Nephron progenitor cell (in vitro differentiated cells): ENCODE measurements at regions not wholly inside any gene's neighbourhood (a gene's known extent, or its start where the extent isn't known, plus 50 kb on each side); places are given as distances from the start of the nearest gene placed in this dataset.

Experiments used
- DNase-seq: peaks from one replicate; pipeline ENCODE4 v3.0.0; 2021
- H3K27ac Mint-ChIP-seq: 2 replicates; pipeline ENCODE4 v1.8.0; 2021; ENCODE audit warnings: mild to moderate bottlenecking, moderate library complexity, mixed read lengths
- H3K27me3 Mint-ChIP-seq: 2 replicates; pipeline ENCODE4 v1.8.0; 2021; ENCODE audit warnings: mild to moderate bottlenecking, low read depth, mixed read lengths; ENCODE audit not compliant: poor library complexity
- H3K36me3 Mint-ChIP-seq: 2 replicates; pipeline ENCODE4 v1.8.0; 2021; ENCODE audit warnings: low read depth, mixed read lengths
- H3K4me1 Mint-ChIP-seq: 2 replicates; pipeline ENCODE4 v1.8.0; 2021; ENCODE audit warnings: mixed read lengths
- H3K4me3 Mint-ChIP-seq: 2 replicates; pipeline ENCODE4 v1.8.0; 2021; ENCODE audit warnings: mild to moderate bottlenecking, moderate library complexity, mixed read lengths
- H3K9me3 Mint-ChIP-seq: 2 replicates; pipeline ENCODE4 v1.8.0; 2021; ENCODE audit warnings: mild to moderate bottlenecking, moderate library complexity, mixed read lengths
- TF ChIP-seq, protein P1 (sequence below): fragments of 200-600 bp; sonication (generic); IDR thresholded peaks from 2 replicates; pipeline ENCODE4 v1.5.0; 2021; ENCODE audit warnings: antibody characterized with exemption

DNA sequence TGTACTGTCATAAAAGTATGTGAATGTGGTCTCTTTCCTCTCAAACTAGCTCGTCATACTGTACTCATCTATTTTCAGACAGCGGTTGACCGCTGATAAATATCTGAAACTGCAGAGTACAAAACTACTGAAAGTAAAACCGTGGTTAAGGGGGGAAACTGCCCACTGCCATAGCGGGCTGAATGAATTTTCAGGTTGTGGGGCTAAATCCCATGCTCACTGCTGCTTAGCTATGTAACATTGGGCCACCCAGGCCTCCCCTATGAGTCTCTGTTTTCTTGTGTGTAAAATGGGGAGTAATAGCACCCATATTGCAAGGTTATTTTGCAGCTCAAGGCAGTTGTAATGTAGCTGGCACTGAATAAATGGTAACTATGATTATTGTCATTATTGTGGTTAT is 82.3 kb downstream of the MSX2 start:
- peaks cover 11% of the 10 kb centered on the region for H3K9me3 Mint-ChIP-seq
- no peaks in the 10 kb centered on the region for H3K27me3 Mint-ChIP-seq
- H3K36me3 Mint-ChIP-seq: no peaks in the 10 kb centered on the region
- peaks cover 13% of the 10 kb centered on the region for H3K4me1 Mint-ChIP-seq
- TF ChIP-seq, protein P1, sequence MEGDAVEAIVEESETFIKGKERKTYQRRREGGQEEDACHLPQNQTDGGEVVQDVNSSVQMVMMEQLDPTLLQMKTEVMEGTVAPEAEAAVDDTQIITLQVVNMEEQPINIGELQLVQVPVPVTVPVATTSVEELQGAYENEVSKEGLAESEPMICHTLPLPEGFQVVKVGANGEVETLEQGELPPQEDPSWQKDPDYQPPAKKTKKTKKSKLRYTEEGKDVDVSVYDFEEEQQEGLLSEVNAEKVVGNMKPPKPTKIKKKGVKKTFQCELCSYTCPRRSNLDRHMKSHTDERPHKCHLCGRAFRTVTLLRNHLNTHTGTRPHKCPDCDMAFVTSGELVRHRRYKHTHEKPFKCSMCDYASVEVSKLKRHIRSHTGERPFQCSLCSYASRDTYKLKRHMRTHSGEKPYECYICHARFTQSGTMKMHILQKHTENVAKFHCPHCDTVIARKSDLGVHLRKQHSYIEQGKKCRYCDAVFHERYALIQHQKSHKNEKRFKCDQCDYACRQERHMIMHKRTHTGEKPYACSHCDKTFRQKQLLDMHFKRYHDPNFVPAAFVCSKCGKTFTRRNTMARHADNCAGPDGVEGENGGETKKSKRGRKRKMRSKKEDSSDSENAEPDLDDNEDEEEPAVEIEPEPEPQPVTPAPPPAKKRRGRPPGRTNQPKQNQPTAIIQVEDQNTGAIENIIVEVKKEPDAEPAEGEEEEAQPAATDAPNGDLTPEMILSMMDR: no peak
- DNase-seq: no peak
- H3K27ac Mint-ChIP-seq: no peak overlapping the region
- H3K4me3 Mint-ChIP-seq: no peak overlapping the region

DNA sequence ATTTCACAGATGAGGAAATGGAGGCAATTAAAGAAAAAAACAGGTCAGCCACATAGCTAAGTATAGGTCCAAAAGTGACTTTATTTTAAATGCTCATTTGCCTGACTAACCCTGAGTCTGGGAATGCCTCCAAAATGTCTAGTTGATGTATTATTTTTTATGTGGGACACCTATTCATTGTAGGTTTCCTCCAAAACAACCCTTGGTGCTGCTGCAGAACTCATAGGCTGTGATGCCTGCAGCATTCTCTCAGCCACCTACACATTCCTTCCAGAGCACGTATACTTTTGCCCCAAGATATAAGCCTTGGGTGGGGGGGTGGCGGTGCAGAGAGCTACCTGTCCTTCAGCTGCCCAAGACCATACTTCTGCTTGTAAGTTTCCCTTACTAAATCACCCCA is 77.4 kb downstream of the MSX2 start:
- DNase-seq: no peak
- H3K4me1 Mint-ChIP-seq: peaks cover 26% of the 10 kb centered on the region
- peaks cover 4% of the 10 kb centered on the region for H3K27me3 Mint-ChIP-seq
- no peak overlapping the region for H3K4me3 Mint-ChIP-seq
- TF ChIP-seq, protein P1: no peak
- H3K36me3 Mint-ChIP-seq: no peaks in the 10 kb centered on the region
- H3K27ac Mint-ChIP-seq: no peak overlapping the region
- H3K9me3 Mint-ChIP-seq: peaks cover 11% of the 10 kb centered on the region

DNA sequence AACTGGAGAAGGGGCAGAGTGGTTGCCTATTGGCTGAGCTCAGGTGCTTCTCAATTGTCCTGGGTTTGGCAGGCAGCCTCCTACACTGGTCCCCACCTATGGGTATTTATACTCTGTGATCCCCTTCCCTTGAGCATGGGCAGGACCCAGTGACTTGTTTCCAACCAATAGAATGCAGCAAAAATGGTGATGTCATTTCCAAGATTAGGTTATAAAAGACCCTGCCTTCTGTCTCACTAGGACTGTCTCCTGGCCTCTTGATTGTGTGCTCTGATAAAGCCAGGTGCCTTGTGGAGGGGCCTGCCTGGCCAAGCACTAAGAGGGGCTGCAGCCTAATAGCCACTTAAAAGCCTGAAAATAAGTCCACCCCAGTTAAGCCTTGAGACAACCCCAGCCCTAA is 76.1 kb downstream of the MSX2 start:
- no peak for DNase-seq
- H3K9me3 Mint-ChIP-seq: peaks cover 7% of the 10 kb centered on the region
- no peaks in the 10 kb centered on the region for H3K36me3 Mint-ChIP-seq
- no peak overlapping the region for H3K4me3 Mint-ChIP-seq
- H3K4me1 Mint-ChIP-seq: peaks cover 26% of the 10 kb centered on the region
- H3K27ac Mint-ChIP-seq: no peak overlapping the region
- peaks cover 10% of the 10 kb centered on the region for H3K27me3 Mint-ChIP-seq
- TF ChIP-seq, protein P1: no peak

DNA sequence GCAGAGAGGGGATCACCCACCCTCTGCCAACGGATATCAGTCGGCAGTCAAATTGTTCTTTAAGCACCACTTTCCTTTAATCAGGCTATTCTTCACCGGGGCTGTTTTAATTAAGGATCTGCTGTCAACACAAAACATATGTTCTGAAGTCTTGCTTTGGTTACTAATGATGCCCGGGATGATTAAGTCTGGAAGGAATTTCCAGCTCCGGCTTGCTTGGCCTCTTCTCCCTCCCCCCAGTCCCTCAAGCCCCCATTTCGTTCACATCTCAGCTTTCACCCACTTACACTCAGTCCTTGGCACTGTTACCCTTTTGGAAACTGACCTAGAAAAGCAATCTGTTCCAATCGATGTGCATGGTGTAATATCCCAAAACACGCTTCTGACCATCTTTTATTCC is 74.7 kb downstream of the MSX2 start:
- peaks cover 30% of the 10 kb centered on the region for H3K4me1 Mint-ChIP-seq
- H3K27me3 Mint-ChIP-seq: peaks cover 13% of the 10 kb centered on the region
- DNase-seq: no peak
- no peak overlapping the region for H3K27ac Mint-ChIP-seq
- no peak overlapping the region for H3K4me3 Mint-ChIP-seq
- TF ChIP-seq, protein P1: no peak
- H3K9me3 Mint-ChIP-seq: no peaks in the 10 kb centered on the region
- H3K36me3 Mint-ChIP-seq: no peaks in the 10 kb centered on the region

DNA sequence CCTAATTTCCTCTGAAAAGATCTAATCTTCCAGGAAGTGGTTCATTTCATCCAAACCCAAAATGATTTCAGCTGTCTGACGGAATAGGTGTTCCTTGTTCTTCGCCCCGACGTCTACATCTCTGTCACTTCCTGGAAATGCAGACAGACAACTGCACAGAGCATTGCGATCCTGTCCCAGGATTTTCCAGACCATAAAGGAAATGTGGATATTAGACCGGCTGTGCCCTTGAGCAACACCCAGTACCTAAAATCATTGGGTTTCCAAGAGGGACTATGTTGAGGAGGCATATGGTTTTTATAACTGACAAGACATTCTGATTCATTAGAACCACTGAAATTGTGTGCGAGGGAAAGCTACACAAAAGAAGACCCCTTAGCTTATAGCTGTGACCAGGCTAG is 74.2 kb downstream of the MSX2 start:
- H3K4me1 Mint-ChIP-seq: peaks cover 36% of the 10 kb centered on the region
- no peaks in the 10 kb centered on the region for H3K9me3 Mint-ChIP-seq
- no peak overlapping the region for H3K27ac Mint-ChIP-seq
- TF ChIP-seq, protein P1: no peak
- H3K4me3 Mint-ChIP-seq: no peak overlapping the region
- peaks cover 19% of the 10 kb centered on the region for H3K27me3 Mint-ChIP-seq
- DNase-seq: no peak
- H3K36me3 Mint-ChIP-seq: no peaks in the 10 kb centered on the region

DNA sequence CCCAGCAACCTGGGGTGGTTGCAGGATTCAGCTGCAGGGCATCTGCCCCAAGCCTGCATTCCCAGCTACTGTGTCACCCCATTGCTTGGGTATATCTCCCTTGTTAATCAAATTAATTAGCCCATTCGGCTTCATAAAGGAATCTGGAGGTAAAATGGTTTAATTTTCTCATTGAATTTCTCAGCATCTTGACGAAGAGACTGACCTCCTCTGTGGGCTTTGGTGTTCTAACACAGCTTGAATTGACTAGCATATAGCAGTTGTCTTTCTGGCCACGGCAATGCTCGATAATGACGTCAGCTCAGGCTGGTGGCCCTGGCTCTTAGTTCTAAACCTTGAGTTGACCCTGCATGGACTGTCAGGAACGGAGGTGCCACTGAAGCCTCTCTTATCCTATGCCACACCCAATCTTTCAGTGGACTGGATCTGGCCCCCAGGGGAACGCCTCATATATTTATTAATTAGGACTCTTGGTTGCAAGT is 72.4 kb downstream of the MSX2 start:
- DNase-seq: no peak
- Mint-ChIP-seq H3K36me3 (no peaks in the 10 kb centered on the region), H3K4me1 (peaks cover 47% of the 10 kb centered on the region), H3K9me3 (no peaks in the 10 kb centered on the region), H3K27ac (no peak overlapping the region), H3K4me3 (no peak overlapping the region), H3K27me3 (peaks cover 26% of the 10 kb centered on the region)
- TF ChIP-seq, protein P1: no peak
